CD4-positive, alpha-beta memory T cell (primary cell): ENCODE measurements at regions not wholly inside any gene's neighbourhood (a gene's known extent, or its start where the extent isn't known, plus 50 kb on each side); places are given as distances from the start of the nearest gene placed in this dataset.

ENCODE experiments used
- CTCF ChIA-PET: fragments of 350-600 bp; sonication (Branson Sonifier 250); formaldehyde crosslinking; loops from one replicate; lab custom pipeline; 2021; ENCODE audit warnings: inconsistent platforms; ENCODE audit not compliant: partially characterized antibody; lab: Charles Lee
- POLR2A ChIA-PET: fragments of 350-600 bp; sonication (Branson Sonifier 250); formaldehyde crosslinking; loops from one replicate; lab custom pipeline; 2021; ENCODE audit not compliant: partially characterized antibody; lab: Charles Lee
- DNase-seq, 5 donors: peaks; one replicate each; pipeline versions ENCODE4 v3.0.0 to v3.0.0-alpha.2; 2020 to 2022; ENCODE audit warnings: mixed read lengths in 1 of 5
- H3K27ac ChIP-seq: one replicate; pipeline ENCODE4 v1.7.0; 2013; ENCODE audit warnings: low read depth, low read length
- H3K27me3 ChIP-seq: 2 replicates; pipeline ENCODE4 v1.7.0; 2013; ENCODE audit warnings: mild to moderate bottlenecking, low read length, moderate library complexity; ENCODE audit not compliant: insufficient read depth
- H3K36me3 ChIP-seq: 2 replicates; pipeline ENCODE4 v1.7.0; 2013; ENCODE audit warnings: mild to moderate bottlenecking, low read length, moderate library complexity; ENCODE audit not compliant: insufficient read depth
- H3K4me1 ChIP-seq: 2 replicates; pipeline ENCODE4 v1.7.0; 2013; ENCODE audit warnings: mild to moderate bottlenecking, low read length, moderate library complexity; ENCODE audit not compliant: insufficient read depth
- H3K4me3 ChIP-seq, 2 donors: one replicate each; pipeline ENCODE4 v1.7.0; 2013; ENCODE audit warnings: low read length in 2 of 2, mild to moderate bottlenecking in 1 of 2
- H3K9me3 ChIP-seq, 2 donors: one replicate each; pipeline ENCODE4 v1.7.0; 2013; ENCODE audit warnings: low read length in 2 of 2, control low read depth in 1 of 2; ENCODE audit not compliant: control insufficient read depth in 1 of 2
- H3K27ac Mint-ChIP-seq, 7 donors: one replicate each; pipeline ENCODE4 v1.8.0; 2020 to 2021; ENCODE audit warnings: mixed read lengths in 7 of 7, mild to moderate bottlenecking in 6 of 7, inconsistent platforms in 3 of 7, moderate library complexity in 3 of 7
- H3K27me3 Mint-ChIP-seq, 2 donors: one replicate each; pipeline ENCODE4 v1.8.0; 2020 to 2021; ENCODE audit warnings: mixed read lengths in 2 of 2
- H3K36me3 Mint-ChIP-seq, 2 donors: one replicate each; pipeline ENCODE4 v1.8.0; 2020 to 2021; ENCODE audit warnings: mixed read lengths in 2 of 2, inconsistent platforms in 1 of 2, mild to moderate bottlenecking in 1 of 2
- H3K4me1 Mint-ChIP-seq, 4 donors: one replicate each; pipeline ENCODE4 v1.8.0; 2020 to 2021; ENCODE audit warnings: mixed read lengths in 4 of 4, mild to moderate bottlenecking in 1 of 4
- H3K4me3 Mint-ChIP-seq, 8 donors: one replicate each; pipeline ENCODE4 v1.8.0; 2020 to 2021; ENCODE audit warnings: mixed read lengths in 8 of 8, mild to moderate bottlenecking in 7 of 8, moderate library complexity in 6 of 8, inconsistent platforms in 3 of 8
- H3K9me3 Mint-ChIP-seq, 8 donors: one replicate each; pipeline ENCODE4 v1.8.0; 2020 to 2021; ENCODE audit warnings: mixed read lengths in 8 of 8, mild to moderate bottlenecking in 5 of 8, inconsistent platforms in 3 of 8, moderate library complexity in 1 of 8
- intact Hi-C: fragments of 100-400 bp; cut with micrococcal nuclease; formaldehyde crosslinking; loops from one replicate; pipeline ENCODE4 v1.15.1; 2023

- no peaks in the 10 kb centered on the region for H3K9me3 Mint-ChIP-seq
- CTCF ChIA-PET: no interaction called here
These were observed 179.7 kb upstream of the PLXNC1 start for GRCh38 chr12:93968536-93969285.

GRCh38 chr12:93970900-93971688 lies 177.3 kb upstream of the PLXNC1 start:
- no peak overlapping the region for H3K27ac ChIP-seq
- Mint-ChIP-seq H3K27ac (no peak overlapping the region), H3K4me3 (no peak overlapping the region), H3K9me3 (no peaks in the 10 kb centered on the region), H3K27me3 (peaks cover 6 to 13% of the 10 kb centered on the region in 2 donors), H3K4me1 (peaks cover 0 to 4% (median 2%) of the 10 kb centered on the region in 4 donors), H3K36me3 (no peaks in the 10 kb centered on the region)
- no peak overlapping the region for H3K4me3 ChIP-seq
- ChIA-PET CTCF (no interaction called here), POLR2A (no interaction called here)
- intact Hi-C loops: no loop called here
- DNase-seq: no peak
- no peaks in the 10 kb centered on the region for H3K27me3 ChIP-seq
- no peaks in the 10 kb centered on the region for H3K4me1 ChIP-seq
- no peaks in the 10 kb centered on the region for H3K9me3 ChIP-seq
- no peaks in the 10 kb centered on the region for H3K36me3 ChIP-seq

More at GRCh38 chr12:93968536-93969285, 179.7 kb upstream of the PLXNC1 start:
- DNase-seq: no peak
- H3K27me3 ChIP-seq: no peaks in the 10 kb centered on the region
- H3K27ac ChIP-seq: no peak overlapping the region
- intact Hi-C loops: no loop called here
- H3K27ac Mint-ChIP-seq: no peak overlapping the region
- no peaks in the 10 kb centered on the region for H3K4me1 ChIP-seq
- peaks cover 0 to 4% (median 2%) of the 10 kb centered on the region in 4 donors for H3K4me1 Mint-ChIP-seq
- peaks cover 8 to 13% of the 10 kb centered on the region in 2 donors for H3K27me3 Mint-ChIP-seq
- POLR2A ChIA-PET: no interaction called here
- no peaks in the 10 kb centered on the region for H3K9me3 ChIP-seq
- H3K4me3 ChIP-seq: no peak overlapping the region
- no peaks in the 10 kb centered on the region for H3K36me3 ChIP-seq
- H3K36me3 Mint-ChIP-seq: no peaks in the 10 kb centered on the region
- H3K4me3 Mint-ChIP-seq: no peak overlapping the region

GRCh38 chr12:93972411-93973208 lies 175.8 kb upstream of the PLXNC1 start:
- CTCF ChIA-PET: no interaction called here
- no peak for DNase-seq
- no peaks in the 10 kb centered on the region for H3K4me1 ChIP-seq

GRCh38 chr12:93974252-93974651 lies 174.1 kb upstream of the PLXNC1 start:
- Histone ChIP-seq H3K4me1 (no peaks in the 10 kb centered on the region), H3K27ac (no peak overlapping the region), H3K9me3 (no peaks in the 10 kb centered on the region), H3K27me3 (no peaks in the 10 kb centered on the region), H3K4me3 (no peak overlapping the region), H3K36me3 (no peaks in the 10 kb centered on the region)
- POLR2A ChIA-PET: no interaction called here
- intact Hi-C loops: no loop called here
- H3K9me3 Mint-ChIP-seq: no peaks in the 10 kb centered on the region
- no peak overlapping the region for H3K27ac Mint-ChIP-seq
- H3K4me3 Mint-ChIP-seq: no peak overlapping the region
- H3K36me3 Mint-ChIP-seq: no peaks in the 10 kb centered on the region
- H3K4me1 Mint-ChIP-seq: peaks cover 0 to 5% (median 3%) of the 10 kb centered on the region in 4 donors
- CTCF ChIA-PET: interaction anchor here (1.5 to 1.6 kb wide), 2 partner anchors 9 to 127 kb away, joined by 4 to 5 read pairs; no protein-coding TSS in a partner anchor
- DNase-seq: no peak
- H3K27me3 Mint-ChIP-seq: peaks cover 5 to 8% of the 10 kb centered on the region in 2 donors

More at GRCh38 chr12:93972411-93973208, 175.8 kb upstream of the PLXNC1 start:
- Mint-ChIP-seq H3K9me3 (no peaks in the 10 kb centered on the region), H3K36me3 (no peaks in the 10 kb centered on the region), H3K27ac (no peak overlapping the region), H3K27me3 (peaks cover 5 to 9% of the 10 kb centered on the region in 2 donors), H3K4me1 (peaks cover 0 to 5% (median 2%) of the 10 kb centered on the region in 4 donors), H3K4me3 (no peak overlapping the region)
- Histone ChIP-seq H3K4me3 (no peak overlapping the region), H3K27ac (no peak overlapping the region), H3K27me3 (no peaks in the 10 kb centered on the region), H3K9me3 (no peaks in the 10 kb centered on the region), H3K36me3 (no peaks in the 10 kb centered on the region)
- intact Hi-C loops: no loop called here
- POLR2A ChIA-PET: no interaction called here

- intact Hi-C loops: no loop called here
- no peak for DNase-seq
These were observed 172.4 kb upstream of the PLXNC1 start for GRCh38 chr12:93976024-93976423.

GRCh38 chr12:93977081-93977480 lies 171.3 kb upstream of the PLXNC1 start:
- intact Hi-C loops: no loop called here
- CTCF ChIA-PET: interaction anchor here (1.0 to 8.2 kb wide), 4 partner anchors 125 to 475 kb away, joined by 3 to 66 read pairs (median 10); no protein-coding TSS in a partner anchor
- no peak overlapping the region for H3K27ac Mint-ChIP-seq

More at GRCh38 chr12:93976024-93976423, 172.4 kb upstream of the PLXNC1 start:
- H3K27me3 Mint-ChIP-seq: peaks cover 0 to 2% of the 10 kb centered on the region in 2 donors
- Histone ChIP-seq H3K27me3 (no peaks in the 10 kb centered on the region), H3K4me1 (no peaks in the 10 kb centered on the region), H3K36me3 (no peaks in the 10 kb centered on the region), H3K9me3 (no peaks in the 10 kb centered on the region), H3K4me3 (no peak overlapping the region), H3K27ac (no peak overlapping the region)
- ChIA-PET CTCF (no interaction called here), POLR2A (no interaction called here)
- H3K36me3 Mint-ChIP-seq: no peaks in the 10 kb centered on the region
- H3K4me1 Mint-ChIP-seq: peaks cover 0 to 5% (median 4%) of the 10 kb centered on the region in 4 donors
- H3K9me3 Mint-ChIP-seq: no peaks in the 10 kb centered on the region
- no peak overlapping the region for H3K27ac Mint-ChIP-seq
- no peak overlapping the region for H3K4me3 Mint-ChIP-seq

More at GRCh38 chr12:93977081-93977480, 171.3 kb upstream of the PLXNC1 start:
- POLR2A ChIA-PET: no interaction called here
- no peak overlapping the region for H3K27ac ChIP-seq
- H3K36me3 Mint-ChIP-seq: no peaks in the 10 kb centered on the region
- H3K36me3 ChIP-seq: no peaks in the 10 kb centered on the region
- DNase-seq: no peak
- no peak overlapping the region for H3K4me3 Mint-ChIP-seq
- no peaks in the 10 kb centered on the region for H3K9me3 ChIP-seq
- no peaks in the 10 kb centered on the region for H3K4me1 ChIP-seq
- H3K27me3 Mint-ChIP-seq: no peaks in the 10 kb centered on the region
- H3K9me3 Mint-ChIP-seq: no peaks in the 10 kb centered on the region
- no peak overlapping the region for H3K4me3 ChIP-seq
- H3K4me1 Mint-ChIP-seq: peaks cover 0 to 6% (median 4%) of the 10 kb centered on the region in 4 donors
- H3K27me3 ChIP-seq: no peaks in the 10 kb centered on the region
